ENCODE measurements at regions not wholly inside any gene's neighbourhood (a gene's known extent, or its start where the extent isn't known, plus 50 kb on each side); places are given as distances from the start of the nearest gene placed in this dataset.

DNA sequence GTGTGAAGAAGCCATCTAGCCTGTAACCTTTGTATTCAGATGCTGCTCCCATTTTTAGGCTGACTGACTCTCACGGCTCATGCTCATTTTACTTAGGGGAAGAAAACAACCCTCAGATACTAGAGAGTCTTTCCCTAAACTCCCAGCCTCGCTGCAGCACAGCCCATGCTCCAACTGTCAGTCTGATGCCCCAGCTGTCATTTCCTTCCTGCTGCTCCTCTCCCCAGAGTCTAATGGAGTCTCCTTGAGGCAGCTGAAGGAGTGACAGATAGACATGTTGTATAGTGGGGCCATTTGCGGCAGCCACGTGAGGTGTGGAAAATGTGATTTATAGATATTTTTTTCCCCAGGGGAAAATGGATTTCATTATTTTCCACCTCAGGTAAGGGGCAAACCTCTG lies 59.2 kb upstream of the OLFM4 start:
- TF ChIP-seq POLR2AphosphoS5 (IDR thresholded peaks at IDR 0.05; ENCODE audit: insufficient read depth, low read depth, low read length) (no peak), EZH2 (IDR thresholded peaks at IDR 0.05; ENCODE audit: borderline replicate concordance, low read depth, low read length, severe bottlenecking) (no peak), JUN (IDR thresholded peaks at IDR 0.05; ENCODE audit: borderline replicate concordance, insufficient read depth, insufficient read length, low read depth) (no peak), CTCF (IDR thresholded peaks at IDR 0.05; ENCODE audit: extremely low read depth in 1 of 2, insufficient read depth in 1 of 2, low read depth in 1 of 2, low read length in 2 of 2) (no peak), MAX (IDR thresholded peaks at IDR 0.05; ENCODE audit: insufficient read depth, insufficient read length) (no peak), GATA2 (IDR thresholded peaks at IDR 0.05; ENCODE audit: insufficient read depth, insufficient read length, low read depth, low read length) (no peak), FOS (IDR thresholded peaks at IDR 0.05; ENCODE audit: borderline replicate concordance, insufficient read depth, low read length) (no peak), MYC (IDR thresholded peaks at IDR 0.05; ENCODE audit: low read depth, low read length) (no peak), POLR2A (IDR thresholded peaks at IDR 0.05; ENCODE audit: low read depth, low read length) (no peak)
- dilution Hi-C loops (cut with MboI; ENCODE audit: extremely low pct_ligation_motif_present, low sequenced_read_pairs) = no loop called here
- Histone ChIP-seq H3K4me3 (replicated peaks in 1 of 3; ENCODE audit: insufficient read depth in 1 of 3, low read depth in 1 of 3, low read length in 3 of 3) (no peak overlapping the region), H4K20me1 (replicated peaks; ENCODE audit: control insufficient read depth, extremely low read depth, insufficient read depth, low read length) (no peaks in the 10 kb centered on the region), H3K9me1 (replicated peaks; ENCODE audit: control insufficient read depth, extremely low read depth, insufficient read depth, low read length) (no peaks in the 10 kb centered on the region), H3K36me3 (ENCODE audit: control insufficient read depth in 2 of 2, extremely low read depth in 1 of 2, insufficient read depth in 2 of 2, low read length in 2 of 2) (no peaks in the 10 kb centered on the region), H3K27ac (ENCODE audit: insufficient read depth, low read depth, low read length) (no peak overlapping the region), H3K4me2 (ENCODE audit: insufficient read depth, low read length) (no peak overlapping the region), H3K9me3 (replicated peaks; ENCODE audit: control insufficient read depth, insufficient read depth, low read length) (no peaks in the 10 kb centered on the region), H3K27me3 (ENCODE audit: control insufficient read depth in 2 of 2, insufficient read depth in 2 of 2, low read length in 2 of 2) (no peaks in the 10 kb centered on the region), H3K4me1 (ENCODE audit: control insufficient read depth, extremely low read depth, insufficient read depth, low read length) (no peaks in the 10 kb centered on the region), H3K9ac (replicated peaks; ENCODE audit: extremely low read depth, insufficient read depth, low read length) (no peak overlapping the region), H3K79me2 (ENCODE audit: control insufficient read depth, insufficient read depth, low read length) (no peaks in the 10 kb centered on the region), H2AFZ (ENCODE audit: low read depth, low read length) (no peak overlapping the region)
- ChIA-PET POLR2A (no interaction called here), CTCF (interaction anchor here (1.6 to 3.1 kb wide), 4 partner anchors 12 to 361 kb away, joined by 4 to 73 read pairs (median 21); no protein-coding TSS in a partner anchor)
- BruUV-seq (replicated peaks) = no TSS peak
- DNase-seq (ENCODE audit: low read depth, low spot score) = no peak
- FAIRE-seq = no peak
- intact Hi-C loops (cut with micrococcal nuclease) = loop anchor here (2.0 to 5.0 kb wide), 2 partner anchors 117 to 305 kb away; no protein-coding TSS in a partner anchor

Data from endothelial cell of umbilical vein (primary cell).